HG02588 (cell line): ENCODE measurements at regions not wholly inside any gene's neighbourhood (a gene's known extent, or its start where the extent isn't known, plus 50 kb on each side); places are given as distances from the start of the nearest gene placed in this dataset.

Experiments
- ATAC-seq: cut with Tn5 transposase; IDR thresholded peaks from one replicate; pipeline ENCODE4 v1.9.1; 2021; ENCODE audit warnings: mild to moderate bottlenecking, moderate library complexity; ENCODE audit not compliant: unreplicated experiment

DNA sequence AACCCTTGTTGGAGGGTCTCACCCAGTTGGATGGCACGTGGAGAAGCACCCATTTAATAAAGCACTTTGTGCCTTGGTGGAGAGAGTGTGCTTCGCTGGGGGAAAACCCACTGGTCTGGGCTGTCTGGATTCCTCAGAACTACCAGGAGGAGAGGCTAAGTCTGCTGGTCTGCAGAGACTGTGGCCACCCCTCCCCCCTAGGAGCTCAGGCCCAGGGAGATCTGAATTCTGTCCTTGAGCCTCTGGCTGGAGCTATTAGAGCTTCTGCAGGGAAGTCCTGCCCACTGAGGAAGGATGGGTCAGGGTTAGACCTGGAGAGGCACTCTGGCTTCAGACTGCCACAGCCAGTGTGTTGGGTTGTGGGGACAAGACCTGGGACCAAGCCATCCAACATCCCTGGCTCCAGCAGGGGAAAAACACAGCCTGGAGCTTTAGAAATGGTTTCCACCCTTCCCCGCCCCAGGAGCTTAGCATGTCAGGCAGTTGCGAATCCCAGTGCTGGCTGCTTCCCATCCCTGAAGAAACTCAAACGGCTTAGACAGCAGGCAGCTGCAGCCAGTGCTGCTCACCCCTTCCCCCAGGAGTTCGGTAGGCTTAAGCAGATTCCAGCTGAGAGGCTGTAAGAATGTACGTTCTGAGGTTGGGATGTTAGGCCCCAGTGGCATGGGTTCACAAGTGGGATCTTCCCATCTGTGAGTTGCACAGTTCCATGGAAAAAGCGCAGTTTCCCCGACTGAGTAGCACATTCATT is 288.3 kb downstream of the TGFB2 start:
- ATAC-seq = no peak

DNA sequence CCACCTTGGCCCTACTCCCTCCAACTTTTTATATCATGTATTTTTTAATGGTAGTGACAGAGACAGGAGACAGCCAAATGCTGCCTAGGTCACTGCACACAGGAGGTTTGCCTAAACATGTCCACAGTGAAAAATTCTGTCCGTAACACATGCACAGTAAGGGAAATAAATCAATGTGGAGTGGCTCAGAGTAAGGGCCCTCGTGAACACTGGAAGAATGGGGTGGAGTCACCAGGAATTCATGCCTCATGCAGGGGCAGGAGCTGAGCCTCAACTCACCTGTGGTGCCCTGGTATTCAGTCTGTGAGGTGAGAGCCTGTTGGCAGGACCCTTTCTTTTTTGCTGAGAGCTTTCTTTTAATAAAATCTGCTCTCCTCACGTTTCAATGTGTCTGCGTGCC is 289.1 kb downstream of the TGFB2 start:
- no peak for ATAC-seq

DNA sequence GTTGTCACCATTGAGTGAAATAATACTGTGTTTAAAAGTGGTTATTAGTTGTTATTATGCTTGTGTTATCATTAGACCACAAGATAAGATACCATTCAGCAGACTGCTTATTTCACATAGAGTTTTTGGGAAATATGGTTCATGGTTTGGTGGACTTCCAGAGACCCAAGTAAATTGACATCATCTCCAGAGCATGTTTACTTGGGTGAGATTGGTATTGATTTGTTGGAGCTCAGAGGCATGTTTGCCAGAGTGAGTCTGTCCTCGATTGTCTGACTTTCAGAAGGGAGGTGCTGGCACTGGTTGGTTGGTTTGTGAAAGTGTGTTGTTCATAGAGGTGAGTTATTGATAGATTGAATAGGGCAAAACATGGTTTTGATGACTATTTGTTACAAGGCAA is 291.4 kb downstream of the TGFB2 start:
- no peak for ATAC-seq

DNA sequence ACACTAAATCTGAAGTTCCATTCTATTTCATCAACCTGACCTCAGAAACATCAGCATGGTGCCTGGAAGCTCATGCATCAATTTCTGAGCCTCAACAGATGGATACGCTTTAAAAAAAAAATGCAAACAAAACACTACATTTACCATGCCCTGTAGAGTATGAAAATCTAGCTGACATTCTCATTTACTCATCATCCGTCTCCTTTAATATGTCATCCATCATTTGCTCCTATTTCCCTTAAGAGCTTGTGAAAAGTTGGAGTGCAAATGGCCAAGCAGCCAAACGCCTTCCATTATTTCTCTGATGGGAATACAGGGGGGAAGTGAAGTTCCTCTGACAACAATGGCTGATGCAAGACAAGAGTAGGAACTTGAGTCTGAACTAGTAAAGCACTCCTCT is 295.0 kb downstream of the TGFB2 start:
- no peak for ATAC-seq

DNA sequence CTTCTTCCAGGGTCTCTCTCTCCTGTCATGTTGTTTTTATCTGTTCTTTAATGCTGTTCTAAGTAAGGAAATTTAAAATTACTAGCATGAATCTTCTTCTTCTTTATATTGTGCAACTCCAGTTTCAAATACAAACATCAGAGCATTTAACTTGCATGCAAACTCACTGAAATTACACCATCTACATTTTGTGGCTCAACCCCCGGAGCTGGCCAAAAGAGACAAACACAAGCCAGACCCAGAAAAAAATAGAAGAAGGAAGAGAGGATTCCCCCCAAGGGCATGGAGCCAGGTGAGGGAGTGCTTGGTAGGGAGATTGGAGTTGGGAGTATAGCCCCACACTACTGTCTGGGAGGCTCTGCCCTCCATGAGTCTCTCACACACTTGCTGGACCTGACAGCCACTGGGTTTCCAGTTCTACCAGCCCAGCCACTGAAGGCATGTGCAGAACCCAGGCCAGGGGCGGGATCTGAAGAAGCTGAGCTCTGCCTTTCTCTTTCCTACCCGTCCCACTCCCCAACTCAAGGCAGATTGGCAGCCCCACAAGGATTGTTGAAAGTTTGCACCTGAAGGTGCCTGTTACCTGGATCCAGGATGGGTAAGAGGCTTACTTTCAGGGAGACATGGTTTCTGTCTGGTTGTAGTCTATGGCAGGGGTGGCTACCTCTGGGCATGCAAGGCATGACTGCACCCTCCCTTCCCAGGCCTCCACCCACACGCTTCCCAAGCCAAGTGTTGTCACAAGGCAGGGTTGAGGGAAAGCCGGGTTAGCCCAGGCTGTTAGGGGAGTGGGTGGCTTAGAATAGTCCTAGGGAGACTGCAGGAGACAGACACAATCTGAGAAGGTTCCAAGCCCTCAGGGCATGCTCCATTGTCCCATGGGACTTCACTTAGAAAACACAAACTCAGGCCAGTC is 297.2 kb downstream of the TGFB2 start:
- no peak for ATAC-seq

DNA sequence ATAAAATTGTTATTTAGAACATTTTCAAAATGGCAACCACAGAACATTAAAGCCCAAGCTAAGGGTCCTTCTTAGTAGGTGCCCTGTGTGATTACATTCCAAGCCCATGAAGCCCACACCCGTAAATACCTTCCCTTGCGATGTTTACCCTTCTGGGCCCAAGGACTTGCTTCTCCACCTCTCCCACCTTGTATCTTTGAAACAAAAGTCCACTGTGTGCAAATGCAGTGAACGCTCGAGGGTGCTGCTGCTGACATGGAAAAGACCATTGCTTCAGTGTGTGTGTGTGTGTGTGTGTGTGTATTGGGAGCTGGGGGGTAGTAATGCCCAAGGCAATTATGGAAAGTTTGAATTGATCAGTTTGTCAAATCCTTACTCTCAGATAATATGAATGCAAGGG is 298.1 kb downstream of the TGFB2 start:
- ATAC-seq = no peak

DNA sequence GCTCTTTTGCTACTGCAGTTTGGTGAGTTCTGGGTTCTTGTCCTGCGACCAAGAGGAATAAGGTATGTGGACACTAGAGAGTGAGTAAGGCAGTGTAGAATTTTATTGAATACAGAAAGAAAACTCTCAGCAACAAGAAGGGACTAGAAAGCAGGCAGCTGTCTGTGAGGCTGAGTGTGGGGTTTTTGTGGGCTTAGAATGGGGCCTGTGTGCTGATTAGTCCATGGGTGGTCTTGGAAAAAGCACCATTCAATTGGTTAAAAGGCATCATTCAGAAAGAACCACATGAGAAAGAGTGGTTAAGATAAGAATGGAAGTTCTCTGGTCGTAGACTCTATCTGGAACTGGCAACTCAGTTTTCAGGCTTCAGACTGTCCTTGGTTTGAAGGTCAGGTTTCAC is 298.8 kb downstream of the TGFB2 start:
- ATAC-seq = no peak

DNA sequence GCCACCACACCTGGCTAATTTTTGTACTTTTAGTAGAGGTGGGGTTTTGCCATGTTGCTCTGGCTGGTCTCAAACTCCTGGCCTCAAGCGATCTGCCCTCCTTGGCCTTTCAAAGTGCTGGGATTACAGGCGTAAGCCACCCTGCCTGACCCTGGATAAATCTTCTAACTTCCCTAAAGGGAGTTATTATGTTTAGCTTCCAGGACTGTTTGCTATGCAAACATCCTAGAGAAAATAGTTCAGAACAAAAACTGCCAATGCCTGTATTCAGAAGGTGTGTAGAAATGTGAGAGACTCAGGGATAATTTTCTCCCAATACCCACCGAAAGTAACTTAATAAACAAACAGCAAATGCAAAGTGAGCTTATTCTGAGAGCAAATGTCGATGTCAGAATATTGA is 301.2 kb downstream of the TGFB2 start:
- ATAC-seq = no peak

DNA sequence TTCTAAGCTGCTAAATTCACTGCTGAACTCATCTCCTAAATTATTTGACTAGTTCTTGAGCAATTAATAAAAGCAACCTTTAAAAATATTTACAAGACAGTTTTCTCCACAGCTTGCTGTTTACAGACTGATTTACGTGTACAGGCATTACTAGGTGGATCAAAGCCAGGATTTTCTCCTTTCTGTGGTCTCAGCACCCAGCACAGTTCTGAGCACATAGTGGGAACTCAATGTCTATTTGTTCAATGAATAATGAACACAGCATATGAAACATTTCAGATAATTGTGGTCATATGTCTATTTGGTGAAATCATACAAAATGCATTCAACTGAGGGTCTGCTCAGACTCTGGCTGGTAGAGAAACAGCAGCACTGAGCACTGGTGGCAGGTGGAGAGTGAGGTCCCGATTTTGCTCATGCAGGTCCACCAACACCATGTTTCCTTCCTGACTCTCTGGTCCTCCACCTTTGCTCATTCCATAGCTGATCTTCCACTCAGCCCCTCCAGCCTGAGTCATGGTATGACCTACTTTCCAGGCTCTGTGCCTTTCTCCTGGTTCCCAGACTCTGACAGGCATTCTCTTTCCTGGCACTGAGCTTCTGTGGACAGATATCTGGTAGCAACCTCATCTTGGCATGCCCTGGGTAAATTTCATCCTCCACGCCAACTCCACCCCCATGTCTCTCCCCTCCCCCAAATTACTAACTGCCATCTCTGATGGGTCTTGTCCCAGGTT is 311.3 kb downstream of the TGFB2 start:
- ATAC-seq = no peak

DNA sequence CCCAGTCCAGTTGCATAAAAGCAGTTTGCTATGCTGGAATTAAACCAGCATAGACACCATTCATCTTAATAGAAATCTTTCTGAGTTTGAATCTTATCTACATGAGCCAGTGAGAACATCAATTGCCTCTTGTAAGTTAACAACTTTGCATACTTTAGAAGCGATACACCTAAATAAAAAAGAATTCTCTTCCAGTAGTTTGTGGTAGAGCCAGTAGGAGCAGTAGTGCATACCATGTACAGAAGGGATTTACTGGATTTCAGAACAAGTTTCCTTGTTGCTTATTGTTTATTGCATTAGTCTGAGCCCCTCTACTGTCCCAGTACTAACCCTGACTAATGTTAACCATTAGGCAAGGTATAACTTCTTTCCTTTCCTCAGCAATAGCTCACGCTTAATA is 313.1 kb downstream of the TGFB2 start:
- ATAC-seq = no peak

DNA sequence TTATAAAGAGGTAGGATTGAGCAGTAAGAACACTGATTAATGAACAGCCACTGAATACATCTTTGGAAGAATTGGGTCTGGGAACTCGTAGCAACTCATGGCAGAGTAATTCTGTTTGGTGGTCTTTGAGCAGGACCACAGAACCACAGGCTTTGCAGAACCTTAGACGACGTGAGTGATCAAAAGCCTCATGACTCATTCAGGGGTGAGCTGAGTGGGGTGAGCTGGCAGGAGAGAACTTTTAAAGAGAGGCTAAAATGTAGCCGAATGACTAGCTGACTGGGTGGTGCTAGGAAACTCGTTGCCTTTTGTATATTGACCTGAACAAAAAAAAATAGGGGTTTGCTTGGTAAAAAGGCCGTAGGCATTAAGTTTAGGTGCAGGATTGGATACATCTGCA is 313.8 kb downstream of the TGFB2 start:
- no peak for ATAC-seq

DNA sequence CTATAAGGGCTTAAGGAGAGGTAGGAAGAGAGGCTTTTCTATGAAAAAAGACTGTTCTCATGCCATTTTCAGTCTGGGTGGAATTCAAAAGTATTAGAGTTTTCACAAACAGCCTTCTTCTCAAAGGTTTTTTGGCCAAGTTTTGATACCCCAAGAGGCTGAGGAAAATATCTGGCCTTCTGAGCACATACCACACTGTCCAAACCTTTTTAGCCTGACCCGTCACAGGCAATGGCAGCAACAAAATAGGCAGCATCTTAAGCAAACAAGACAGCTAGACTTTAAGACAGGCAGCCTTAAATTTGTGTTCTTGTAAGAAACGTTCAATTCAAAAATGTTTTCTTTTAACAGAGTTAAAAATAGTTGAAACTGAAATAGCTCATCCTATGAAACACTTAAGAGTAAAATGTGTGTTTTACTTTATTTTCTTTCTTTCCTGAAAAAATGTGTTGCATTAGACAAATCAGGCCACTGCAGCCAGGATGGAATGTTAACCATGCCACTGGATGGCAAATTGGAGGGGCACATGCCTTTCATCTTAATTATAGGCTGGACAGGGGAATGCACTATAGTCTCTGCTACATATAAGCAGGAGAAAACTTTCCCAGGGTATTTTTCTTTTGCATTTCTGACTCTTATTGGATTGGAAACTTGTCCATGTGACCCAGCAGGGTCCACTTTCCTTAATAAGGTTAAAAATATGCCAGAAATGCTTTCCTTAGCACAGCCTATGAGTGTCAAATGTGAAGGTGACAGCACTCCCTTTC is 315.0 kb downstream of the TGFB2 start:
- no peak for ATAC-seq

DNA sequence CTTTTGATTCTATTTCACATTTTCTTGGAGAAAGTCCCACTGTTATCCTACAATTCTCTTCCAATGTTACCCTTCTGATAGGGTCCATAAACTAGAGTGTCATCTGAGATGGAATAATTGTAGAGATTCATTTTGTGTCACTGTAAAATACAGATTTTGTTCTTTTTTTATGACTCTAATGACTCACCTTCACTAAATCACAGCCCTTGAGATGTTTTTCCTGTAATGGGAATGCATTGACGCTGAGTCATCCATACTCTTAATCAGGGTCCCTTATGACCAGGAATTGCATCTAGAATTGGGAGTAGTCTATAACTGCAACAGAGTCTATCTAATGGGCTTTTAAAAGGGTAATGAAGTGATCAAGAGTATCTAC is 315.5 kb downstream of the TGFB2 start:
- ATAC-seq = no peak

DNA sequence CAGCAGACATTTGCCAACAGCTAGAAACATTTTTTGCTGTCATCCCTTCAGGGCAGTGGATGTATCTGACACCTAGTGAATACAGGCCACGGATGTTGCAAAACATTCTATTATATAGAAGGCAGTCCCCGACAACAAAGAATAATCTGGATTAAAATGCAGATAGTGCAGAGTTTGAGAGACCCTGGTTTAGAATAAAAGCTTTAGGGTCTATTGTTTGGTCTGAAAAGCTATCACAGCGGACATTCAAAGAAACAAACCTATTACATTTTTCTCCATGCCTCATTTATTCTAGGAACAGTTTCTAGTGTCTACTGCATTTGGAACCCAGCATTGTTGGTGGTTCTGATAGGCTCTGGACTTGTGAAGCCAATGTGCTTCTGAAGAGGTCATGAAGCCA is 316.3 kb downstream of the TGFB2 start:
- no peak for ATAC-seq

DNA sequence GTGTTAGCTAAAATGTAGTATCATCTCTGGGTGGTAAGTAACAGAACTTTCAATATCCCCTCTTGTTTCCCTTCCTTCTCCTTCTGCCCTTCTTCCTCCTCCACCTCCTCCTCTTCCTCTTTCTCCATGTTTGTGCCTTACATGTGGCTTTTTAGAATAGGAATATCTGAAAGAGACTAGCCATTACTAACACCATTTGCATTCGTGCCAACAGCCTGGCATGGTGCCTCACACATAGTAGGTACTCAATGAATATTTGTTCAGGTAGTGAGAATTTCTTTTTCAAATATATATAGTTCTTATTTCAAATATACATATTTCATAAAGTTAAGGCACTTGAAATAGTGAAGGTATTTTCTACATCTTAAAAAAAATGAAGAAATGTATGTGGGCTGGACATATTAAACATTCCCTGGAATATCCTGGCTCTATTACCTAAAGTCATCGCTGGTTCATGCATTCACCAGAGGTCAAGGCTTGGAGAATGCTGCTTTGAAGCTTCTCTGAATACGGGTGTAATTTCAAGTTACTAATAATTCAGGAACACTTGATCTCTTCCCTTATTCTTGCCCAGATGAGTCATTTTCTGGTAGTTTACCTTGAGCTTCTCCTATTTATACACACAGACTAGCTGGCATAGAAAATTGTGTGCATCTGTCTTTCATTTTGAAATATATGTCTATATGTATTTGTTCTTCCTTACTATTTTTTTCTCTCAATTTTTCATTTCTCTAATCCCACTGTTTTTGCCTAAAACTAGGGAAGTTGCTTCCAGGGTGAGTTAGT is 319.4 kb downstream of the TGFB2 start:
- no peak for ATAC-seq

DNA sequence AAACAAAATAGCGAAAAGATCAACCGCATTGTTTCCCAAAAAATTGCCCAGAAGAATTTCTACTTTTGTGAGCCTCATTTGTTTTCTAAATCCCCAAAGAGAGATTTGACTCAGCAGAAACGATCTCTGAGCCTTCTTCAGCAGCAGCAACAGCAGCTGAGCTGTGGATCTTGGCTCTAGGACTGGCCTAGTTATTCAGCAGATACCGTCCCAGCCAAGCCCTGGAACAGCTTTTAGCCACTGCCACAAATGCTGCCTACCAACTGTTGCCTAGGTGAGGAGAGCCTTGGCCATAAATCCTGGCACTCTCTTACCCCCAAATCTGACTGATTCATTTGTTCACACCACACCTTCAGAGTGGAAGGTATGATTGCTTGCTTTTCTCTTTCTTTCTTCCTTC is 320.1 kb downstream of the TGFB2 start:
- no peak for ATAC-seq

DNA sequence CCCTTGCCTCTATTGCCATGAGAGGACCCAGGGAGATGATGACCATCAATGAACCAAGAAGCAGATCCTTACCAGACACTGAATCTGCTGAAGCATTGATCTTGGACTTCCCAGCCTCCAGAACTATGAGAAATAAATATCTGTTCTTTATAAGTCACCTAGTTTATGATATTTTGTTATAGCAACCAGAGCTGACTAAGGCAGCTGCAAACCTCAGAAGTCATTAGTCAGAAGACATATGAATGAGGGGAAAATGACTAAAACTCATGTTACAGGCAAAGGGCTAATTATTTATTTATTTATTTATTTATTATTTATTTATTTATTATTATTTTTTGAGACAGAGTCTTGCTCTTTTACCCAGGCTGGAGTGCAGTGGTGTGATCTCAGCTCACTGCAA is 321.1 kb downstream of the TGFB2 start:
- no peak for ATAC-seq

DNA sequence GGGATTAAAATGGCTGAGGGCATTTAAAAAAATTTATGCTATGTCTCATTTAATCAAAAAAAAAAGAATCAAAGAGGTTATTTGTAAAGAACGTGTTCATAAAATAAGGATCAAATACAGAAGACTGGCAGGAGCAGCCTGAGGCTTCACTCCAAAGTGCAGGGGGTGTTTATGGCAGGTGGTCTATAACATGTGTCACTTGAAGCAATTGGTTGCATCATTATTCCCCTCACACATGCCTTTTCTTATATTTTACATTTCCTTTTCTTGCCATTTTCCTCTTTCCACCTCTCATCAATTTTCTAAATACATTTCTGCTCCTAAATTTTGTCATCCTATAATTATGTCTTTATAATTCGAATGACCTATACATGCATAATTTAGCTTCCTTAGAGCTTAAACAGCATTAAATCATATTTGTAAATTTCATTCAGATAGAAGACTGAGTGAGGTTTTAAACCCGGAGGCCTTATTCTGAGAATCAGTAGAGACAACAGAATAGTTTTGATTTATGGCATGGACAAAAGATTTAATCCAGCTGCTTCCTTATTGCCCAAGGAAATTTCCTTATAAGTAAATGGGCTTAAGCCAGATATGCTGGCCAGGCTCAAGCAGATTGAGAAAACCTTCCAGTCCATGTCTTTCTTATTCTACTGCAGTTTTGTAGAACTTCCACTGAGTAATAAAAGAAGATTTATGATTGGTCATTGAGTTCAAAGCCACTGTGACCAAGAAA is 322.8 kb downstream of the TGFB2 start:
- no peak for ATAC-seq

DNA sequence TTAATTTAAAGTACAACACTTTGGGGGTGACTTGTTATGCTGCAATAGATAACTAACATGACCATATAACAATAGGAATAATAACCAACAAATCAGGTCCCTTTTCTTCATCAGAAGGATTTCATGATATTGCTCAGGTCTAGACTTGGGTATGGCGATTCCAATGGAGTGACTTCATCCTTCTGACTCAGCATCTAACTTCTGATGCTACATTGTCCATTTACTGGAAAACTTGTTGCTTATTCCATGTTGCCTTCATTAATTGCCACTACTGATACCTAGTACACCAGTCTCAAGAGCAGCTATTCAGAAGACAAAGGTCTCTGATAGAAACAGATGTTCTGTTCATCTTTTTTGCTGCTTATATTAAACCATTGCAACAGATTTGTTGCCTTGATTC is 324.3 kb downstream of the TGFB2 start:
- no peak for ATAC-seq
